Cardiac fibroblast (primary cell): ENCODE measurements at regions not wholly inside any gene's neighbourhood (a gene's known extent, or its start where the extent isn't known, plus 50 kb on each side); places are given as distances from the start of the nearest gene placed in this dataset.

Experiments
- DNase-seq, 2 donors: peaks; one replicate each; pipeline versions ENCODE4 v3.0.0 to v3.0.0-alpha.2; 2010; ENCODE audit warnings: low read depth in 2 of 2
- H3K4me3 ChIP-seq, 2 donors: replicated peaks in 1 of 2; 1 replicate in 1 of 2; 2 replicates in 1 of 2; pipeline ENCODE4 v1.5.1; 2011; ENCODE audit warnings: low read depth in 2 of 2, low read length in 2 of 2, mild to moderate bottlenecking in 2 of 2, moderate library complexity in 1 of 2
- TF ChIP-seq, protein P1 (sequence below): IDR thresholded peaks from one replicate; pipeline ENCODE4 v1.5.1; 2011; ENCODE audit warnings: low read depth, mild to moderate bottlenecking, low read length, inconsistent platforms

DNA sequence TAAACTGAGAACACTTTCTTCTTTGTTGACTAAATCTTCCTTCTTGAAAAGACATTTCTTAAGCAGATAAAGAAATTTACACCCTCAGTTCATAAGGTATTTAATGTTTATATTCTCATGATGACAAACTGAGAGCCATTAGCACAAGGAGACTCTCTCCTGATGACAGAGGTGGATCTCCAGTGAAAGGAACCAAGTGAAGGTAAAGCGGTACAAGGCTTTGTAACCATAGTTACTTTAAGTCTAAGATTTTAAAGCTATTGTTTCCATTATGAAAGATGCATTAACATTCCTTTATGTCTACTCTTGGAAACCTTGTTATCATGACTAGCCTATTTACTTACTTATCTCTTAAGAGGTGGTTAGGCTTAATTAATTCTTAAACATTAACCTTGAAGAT lies 737.1 kb downstream of the MECOM start:
- H3K4me3 ChIP-seq: no peak overlapping the region
- TF ChIP-seq, protein P1, sequence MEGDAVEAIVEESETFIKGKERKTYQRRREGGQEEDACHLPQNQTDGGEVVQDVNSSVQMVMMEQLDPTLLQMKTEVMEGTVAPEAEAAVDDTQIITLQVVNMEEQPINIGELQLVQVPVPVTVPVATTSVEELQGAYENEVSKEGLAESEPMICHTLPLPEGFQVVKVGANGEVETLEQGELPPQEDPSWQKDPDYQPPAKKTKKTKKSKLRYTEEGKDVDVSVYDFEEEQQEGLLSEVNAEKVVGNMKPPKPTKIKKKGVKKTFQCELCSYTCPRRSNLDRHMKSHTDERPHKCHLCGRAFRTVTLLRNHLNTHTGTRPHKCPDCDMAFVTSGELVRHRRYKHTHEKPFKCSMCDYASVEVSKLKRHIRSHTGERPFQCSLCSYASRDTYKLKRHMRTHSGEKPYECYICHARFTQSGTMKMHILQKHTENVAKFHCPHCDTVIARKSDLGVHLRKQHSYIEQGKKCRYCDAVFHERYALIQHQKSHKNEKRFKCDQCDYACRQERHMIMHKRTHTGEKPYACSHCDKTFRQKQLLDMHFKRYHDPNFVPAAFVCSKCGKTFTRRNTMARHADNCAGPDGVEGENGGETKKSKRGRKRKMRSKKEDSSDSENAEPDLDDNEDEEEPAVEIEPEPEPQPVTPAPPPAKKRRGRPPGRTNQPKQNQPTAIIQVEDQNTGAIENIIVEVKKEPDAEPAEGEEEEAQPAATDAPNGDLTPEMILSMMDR: no peak
- no peak for DNase-seq

DNA sequence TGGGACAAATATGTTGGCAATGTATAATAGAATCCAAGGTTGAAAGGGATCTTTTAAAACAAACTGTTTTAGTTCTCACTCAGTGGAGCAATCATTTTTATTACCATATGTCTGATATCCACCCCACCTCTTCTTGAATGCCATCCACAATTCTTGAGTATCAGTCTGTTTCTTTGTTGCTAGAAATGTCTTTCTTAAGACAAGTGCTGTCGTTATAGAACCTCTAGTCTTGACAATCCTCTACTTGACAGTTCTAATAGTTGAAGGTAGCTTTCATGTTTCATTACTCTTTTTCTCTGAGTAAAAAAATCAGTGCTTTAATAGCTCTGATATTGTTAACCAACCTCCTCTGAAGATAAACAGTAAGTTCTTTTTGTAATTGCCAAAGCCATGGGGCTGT lies 737.9 kb downstream of the MECOM start:
- DNase-seq: no peak
- no peak overlapping the region for H3K4me3 ChIP-seq
- TF ChIP-seq, protein P1: no peak

DNA sequence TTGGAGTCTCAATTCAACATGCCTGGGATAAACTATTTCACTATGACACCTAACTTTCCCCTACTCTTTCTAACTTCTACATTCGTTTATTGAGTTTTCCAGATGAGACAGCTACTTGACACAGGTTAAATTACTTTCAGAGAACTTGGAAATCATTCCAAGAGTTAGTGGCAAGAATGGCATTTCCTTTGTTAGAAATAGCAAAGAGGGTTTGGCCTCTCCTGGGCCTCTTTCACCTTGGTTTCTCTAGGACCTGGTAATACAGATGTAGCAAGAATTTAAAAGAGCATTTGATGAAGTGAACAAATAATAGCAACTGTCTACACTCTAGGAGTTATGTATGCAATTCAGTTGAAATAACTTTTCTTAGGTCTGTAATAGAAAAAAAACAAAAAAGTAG lies 748.9 kb downstream of the MECOM start:
- peak; percentile 10 to 32 for DNase-seq

DNA sequence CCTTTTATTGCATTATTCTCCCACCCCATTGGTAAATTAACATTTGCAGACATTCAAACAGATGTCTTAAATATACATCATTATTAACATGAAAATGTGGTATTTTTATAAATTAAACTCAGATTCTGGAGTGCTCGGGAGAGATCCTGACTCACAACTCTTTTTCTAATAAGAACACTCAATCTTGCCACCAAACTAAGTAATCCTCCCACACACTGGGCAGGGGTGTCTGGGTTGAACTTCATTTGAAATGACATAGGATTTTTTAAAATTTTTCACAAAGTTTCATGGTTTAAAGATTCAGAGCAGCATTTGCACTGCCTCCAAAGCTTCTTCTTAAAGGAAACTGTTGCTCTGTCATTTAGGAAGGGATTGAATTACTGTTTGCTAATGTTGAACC lies 754.3 kb downstream of the MECOM start:
- TF ChIP-seq, protein P1: no peak
- no peak for DNase-seq
- H3K4me3 ChIP-seq: no peak overlapping the region

More for the DNA sequence above, 748.9 kb downstream of the MECOM start:
- H3K4me3 ChIP-seq: no peak overlapping the region
- TF ChIP-seq, protein P1: no peak

DNA sequence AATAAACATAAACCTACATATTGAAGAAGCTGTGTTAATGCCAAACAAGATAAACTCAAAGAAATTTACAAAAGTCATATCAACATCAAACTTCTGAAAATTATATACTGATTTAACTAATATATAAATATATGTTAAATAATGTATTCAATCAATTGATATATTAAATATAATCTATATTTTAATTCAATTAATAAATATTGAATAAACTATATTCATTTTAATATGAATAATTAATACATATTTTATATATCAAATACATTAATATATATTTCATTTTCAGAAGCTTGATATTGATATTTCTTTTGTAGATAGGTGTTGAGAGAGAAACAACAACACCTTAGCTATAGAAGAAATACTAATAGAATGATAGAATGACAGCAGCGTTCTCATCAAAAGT lies 768.1 kb downstream of the MECOM start:
- TF ChIP-seq, protein P1: no peak
- H3K4me3 ChIP-seq: no peak overlapping the region
- DNase-seq: no peak

DNA sequence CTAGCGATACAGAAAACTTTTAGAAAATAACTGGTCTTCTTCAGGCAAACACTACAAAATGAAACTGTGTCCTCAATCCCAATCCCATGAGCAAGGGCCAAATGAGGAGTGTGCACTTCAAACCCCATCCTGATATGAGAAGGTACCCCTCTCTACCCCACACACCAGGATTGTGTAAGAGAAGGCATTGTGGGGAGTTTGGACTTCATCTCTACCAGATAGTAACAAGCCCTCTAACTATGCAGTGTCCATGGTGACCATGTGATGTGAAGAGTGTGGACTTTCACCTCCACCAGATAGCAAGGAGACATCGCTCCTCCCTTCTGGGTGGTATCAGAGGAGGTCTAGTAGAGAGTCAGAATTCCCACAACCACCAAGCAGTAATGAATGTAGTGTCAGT lies 769.3 kb downstream of the MECOM start:
- TF ChIP-seq, protein P1: no peak
- H3K4me3 ChIP-seq: no peak overlapping the region
- no peak for DNase-seq

DNA sequence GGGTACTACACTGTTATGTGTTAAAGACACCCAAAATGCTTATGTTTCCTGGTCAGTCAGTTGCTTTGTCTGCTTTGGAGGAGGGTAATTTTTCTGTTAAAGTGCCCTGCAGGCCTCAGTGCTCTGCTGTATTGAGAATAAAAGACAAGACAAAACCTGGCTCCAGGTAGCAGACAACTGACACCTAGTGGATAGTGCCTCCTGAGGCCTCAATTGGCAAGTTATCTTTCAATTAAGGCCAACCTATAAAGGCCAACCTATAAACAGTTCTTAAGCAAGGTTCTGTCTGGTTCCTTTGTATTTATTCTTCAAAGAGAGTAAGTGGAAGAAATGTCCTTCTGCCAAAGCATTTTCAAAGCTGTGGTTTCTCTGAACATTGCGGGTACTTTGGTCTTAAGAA lies 773.8 kb downstream of the MECOM start:
- TF ChIP-seq, protein P1: no peak
- no peak for DNase-seq
- no peak overlapping the region for H3K4me3 ChIP-seq
